ENCODE measurements at regions not wholly inside any gene's neighbourhood (a gene's known extent, or its start where the extent isn't known, plus 50 kb on each side); places are given as distances from the start of the nearest gene placed in this dataset.
"Not testable (repeated sequence)": the region's sequence is repeated elsewhere in the genome, so short reads cannot be mapped to it uniquely, and the experiment has no call there.

DNA sequence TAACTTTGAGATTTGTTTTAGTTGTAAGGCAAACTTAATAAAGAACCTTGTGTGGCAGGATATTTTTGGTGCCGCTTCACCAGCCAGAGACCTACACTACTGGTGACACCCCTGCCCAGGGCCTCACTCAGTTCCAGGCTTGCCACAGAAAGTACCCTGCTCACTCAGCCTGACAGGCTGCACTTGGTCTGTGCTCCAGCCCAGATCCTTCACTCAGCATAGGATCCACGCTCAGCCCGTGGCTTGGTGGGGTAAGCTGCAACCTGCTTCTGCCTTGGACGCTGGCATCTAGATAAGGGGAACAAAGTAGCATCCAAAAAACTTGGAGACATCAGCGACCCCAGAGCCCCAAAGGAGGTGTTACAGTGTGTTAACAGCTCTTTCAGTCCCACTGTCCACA, 825.5 kb downstream of the EPHA3 start:
- DNase-seq (ENCODE audit: low spot score) = no peak

DNA sequence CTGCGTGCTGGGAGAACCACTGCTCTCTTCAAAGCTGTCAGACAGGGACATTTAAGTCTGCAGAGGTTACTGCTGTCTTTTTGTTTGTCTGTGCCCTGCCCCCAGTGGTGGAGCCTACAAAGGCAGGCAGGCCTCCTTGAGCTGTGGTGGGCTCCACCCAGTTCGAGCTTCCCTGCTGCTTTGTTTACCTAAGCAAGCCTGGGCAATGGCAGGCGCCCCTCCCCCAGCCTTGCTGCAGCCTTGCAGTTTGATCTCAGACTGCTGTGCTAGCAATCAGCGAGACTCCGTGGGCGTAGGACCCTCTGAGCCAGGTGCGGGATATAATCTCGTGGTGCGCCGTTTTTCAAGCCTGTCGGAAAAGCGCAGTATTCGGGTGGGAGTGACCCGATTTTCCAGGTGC, 837.0 kb downstream of the EPHA3 start:
- DNase-seq (ENCODE audit: low spot score) = not testable (repeated sequence)

DNA sequence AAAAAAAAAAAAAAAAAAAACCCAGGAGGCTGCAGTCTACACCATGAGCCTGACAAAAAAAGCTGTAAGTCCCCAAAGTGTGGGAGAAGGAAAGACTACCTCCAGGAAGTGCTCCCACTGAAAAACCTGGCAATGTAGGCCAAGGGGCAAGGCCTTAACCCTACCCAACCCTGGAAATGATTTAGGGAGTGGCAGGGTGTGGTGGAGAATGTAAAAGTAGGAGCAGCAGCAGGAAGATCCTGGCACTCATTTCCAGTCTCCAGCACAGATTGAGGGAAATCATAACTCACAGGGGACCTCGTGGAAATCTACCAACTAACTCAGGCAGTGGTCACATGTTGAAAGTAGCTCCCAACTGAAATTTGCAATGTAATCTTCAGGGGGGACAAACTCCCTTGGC, 839.5 kb downstream of the EPHA3 start:
- no peak for DNase-seq (ENCODE audit: low spot score)

DNA sequence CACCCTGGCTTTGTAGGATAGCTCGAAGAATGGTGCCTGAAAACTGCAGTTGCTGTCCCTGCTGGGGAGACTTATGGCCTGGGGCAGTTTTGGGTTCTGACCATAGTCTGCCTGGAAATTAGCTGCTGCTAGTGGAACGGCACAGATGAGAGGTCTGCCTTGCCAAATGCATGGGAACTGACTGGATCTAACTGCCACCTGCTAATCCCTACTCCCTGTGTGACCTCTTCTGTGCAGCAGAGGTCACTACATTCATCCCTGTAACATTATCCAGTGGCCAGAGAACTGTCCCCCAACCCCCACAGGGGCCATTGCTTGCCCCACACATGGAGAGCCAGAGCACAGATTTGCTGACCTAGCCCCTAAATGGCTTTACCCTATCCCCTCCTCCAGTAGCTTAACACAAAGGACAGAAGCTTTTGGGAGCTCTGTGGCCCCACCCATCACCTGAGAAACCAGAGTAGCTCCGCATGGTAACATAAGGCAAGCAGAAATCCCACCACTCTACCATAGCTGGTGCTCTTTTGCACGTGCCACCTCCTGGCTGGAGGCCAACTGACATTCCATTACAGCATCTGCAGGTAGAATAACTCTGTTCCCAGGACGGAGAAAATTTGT, 840.0 kb downstream of the EPHA3 start:
- DNase-seq (ENCODE audit: low spot score) = no peak

DNA sequence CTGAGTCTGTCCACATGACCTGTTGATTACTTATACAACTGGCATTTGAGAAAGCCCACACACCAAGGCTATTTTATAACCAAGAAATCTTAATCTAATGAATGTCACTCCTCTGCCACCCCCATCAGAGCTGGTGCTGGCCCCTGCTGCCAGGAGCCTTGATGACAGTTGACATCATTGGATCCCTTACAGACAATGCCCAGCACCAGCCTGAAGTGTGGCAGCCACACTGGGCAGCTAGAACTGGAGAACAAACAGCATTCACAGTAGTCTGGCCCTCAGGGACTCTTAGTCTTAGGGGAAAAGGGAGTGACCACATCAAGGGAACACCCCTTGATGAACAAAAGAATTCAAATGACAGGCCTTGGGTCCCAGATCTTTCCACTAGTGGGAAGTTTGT, 840.6 kb downstream of the EPHA3 start:
- no peak for DNase-seq (ENCODE audit: low spot score)

DNA sequence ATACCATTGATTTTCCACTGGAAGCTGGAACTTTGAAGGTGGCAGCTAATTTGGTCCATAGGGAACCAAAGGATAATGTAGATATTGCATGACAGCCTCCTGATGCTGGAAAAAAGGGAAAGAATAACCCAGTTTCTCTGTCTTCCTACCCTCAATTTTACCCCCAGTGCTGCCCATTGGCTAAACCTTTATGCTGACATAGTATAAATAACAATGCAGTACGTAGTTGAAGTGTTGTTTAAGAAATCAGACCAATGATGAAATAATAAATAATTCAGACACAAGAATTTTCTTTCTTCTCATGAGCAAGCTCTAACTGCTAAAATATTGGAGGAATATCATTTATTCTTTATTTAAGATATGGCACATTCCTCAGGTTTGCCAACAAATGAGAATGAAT, 843.4 kb downstream of the EPHA3 start:
- DNase-seq (ENCODE audit: low spot score) = no peak

DNA sequence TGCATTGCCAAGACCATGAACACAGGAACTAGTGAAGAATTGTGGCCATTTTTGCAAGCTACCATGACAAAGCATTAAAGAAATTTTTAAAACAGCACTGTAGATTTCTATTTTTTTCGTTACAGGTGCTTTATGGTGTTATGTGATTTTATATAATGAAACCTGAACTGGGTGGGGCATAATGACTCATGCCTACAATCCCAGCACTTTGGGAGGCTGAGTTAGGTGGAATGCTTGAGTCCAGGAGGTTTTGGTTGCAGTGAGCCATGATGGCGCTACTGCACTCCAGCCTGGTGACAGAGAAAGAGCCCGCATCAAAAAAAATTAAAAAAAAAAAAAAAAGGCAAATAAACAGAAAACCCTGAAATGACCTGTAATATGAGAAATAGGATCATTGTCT, 846.7 kb downstream of the EPHA3 start:
- DNase-seq (ENCODE audit: low spot score) = no peak

DNA sequence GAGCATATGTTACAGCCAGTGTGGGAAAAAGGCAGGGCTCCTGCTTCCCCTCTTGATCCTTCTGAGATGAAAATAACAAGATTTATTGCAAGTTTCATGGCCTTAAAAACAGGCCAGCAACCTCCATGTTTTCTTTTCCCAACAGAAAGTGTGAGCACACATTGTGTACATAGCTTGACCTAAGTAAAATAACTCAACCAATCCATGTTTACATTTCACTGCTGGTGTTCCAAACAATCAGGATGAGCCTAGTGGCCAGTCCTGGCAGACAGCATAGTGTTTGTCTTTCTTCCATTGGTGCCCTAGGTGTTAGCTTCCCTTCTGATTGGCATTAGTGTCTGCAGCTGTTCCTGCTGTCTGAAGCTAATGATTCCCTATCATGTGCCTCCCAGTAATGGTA, 847.7 kb downstream of the EPHA3 start:
- no peak for DNase-seq (ENCODE audit: low spot score)

DNA sequence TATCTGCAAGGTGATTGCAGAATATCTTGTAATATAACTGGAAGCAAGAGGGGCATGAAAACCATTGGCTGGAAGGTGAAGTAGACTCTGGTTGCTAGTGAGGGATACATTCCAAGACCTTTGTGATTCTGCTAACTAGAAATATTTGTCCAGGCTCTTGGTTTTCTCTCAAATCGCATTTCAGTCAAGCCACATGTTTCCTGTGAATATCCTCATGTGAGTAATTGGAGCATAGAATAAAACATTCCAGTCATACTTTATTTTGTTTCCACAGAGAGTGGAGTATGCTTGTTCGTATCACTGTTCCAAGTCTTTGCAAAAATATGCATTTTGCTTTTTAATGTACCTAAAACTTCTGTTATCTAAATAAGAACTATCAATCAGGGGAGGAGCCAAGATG, 850.0 kb downstream of the EPHA3 start:
- DNase-seq (ENCODE audit: low spot score) = no peak

DNA sequence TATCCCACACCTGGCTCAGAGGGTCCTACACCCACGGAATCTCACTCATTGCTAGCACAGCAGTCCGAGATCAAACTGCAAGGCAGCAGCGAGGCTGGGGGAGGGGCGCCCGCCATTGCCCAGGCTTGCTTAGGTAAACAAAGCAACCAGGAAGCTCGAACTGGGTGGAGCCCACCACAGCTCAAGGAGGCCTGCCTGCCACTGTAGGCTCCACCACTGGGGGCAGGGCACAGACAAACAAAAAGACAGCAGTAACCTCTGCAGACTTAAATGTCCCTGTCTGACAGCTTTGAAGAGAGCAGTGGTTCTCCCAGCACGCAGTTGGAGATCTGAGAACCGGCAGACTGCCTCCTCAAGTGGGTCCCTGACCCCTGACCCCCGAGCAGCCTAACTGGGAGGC, 850.7 kb downstream of the EPHA3 start:
- not testable (repeated sequence) for DNase-seq (ENCODE audit: low spot score)

DNA sequence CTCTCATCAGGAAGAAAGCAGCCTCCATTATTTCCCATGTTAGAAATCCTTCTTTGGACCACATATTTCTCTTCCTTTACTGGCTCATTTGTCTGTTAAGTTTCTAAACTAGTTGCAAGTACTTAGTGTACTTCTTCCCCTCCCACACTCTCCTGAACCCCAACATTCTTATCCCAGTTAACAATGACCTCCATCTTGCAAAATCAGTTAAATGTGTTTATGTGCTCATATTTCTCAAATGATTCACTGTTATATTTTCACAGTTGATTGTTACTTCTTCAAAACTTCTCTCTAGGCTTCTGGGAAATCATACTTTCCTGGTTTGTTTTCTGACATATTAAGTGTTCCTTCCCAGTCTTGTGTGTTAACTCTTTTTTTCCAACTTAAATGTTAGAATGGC, 856.9 kb downstream of the EPHA3 start:
- DNase-seq (ENCODE audit: low spot score) = no peak

DNA sequence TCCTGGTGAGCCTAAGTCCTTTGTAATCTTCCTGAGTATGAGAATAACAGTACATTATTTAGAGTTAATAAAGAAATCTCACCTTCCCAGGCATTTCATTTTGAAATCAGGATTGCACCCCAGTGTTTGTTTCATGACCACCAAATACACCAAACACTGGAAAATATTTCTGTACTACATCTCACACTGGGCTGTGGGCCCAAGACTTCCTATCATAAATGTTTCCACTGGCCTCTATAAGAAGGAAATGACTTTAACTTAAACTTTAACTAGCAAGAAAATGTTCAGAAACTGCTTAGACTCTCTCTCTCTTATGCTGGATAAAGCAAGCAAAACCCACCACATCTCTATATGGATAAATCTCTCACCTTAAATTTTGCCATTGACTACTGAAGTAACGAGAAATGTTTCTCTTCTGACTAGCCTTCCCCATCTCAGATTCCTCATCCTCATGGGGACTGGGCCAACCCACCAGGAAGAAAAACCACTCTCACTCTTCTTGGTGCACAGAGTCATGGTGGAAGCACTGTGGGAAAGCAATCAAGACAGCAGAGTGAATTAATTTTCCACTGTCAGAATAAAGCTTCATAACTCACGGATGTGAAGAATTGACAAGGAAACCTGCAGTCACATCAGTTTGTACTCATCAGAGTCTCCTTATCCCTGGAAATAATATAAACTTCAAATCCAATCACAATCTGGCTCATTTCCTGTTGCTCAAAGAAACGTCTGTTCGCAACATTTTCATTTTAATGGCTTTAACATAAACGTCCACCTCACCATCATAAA, 859.6 kb downstream of the EPHA3 start:
- no peak for DNase-seq (ENCODE audit: low spot score)

DNA sequence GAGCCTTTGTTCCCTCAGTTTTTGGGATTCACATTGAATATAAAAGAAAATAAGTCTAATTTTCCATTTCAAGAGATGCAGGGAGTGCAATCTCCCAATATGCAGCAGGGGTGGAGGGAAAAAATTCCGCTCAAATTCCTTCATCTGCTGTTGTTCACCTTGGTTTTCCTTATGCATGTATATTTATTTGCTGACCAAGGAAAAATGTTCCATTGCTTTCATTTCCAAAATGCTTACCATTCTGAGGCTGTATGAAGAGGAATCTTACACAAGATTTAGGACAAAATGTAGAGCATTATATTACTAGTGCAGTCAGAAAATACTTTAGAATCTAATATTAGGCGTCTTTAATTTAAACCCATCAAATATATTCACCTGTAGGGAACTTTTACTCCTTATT, 863.9 kb downstream of the EPHA3 start:
- no peak for DNase-seq (ENCODE audit: low spot score)

DNA sequence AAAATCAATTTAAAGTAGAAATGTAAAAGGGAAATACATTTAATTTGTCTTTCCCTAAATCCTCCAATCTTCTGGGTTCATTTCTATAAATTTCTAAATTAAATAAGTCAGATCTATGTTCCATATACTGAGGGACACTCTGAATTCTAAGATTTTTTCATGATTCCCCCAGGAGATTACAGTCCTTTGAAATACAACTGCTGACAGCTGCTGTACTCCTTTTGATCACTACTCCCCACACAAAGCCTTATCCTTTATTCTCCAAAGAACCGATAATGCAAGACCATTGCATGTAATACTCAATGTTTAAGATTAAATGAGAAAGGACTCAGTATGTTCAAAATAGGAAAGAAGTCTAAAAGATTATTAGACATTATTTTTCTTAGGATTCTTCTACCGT, 865.7 kb downstream of the EPHA3 start:
- no peak for DNase-seq (ENCODE audit: low spot score)

DNA sequence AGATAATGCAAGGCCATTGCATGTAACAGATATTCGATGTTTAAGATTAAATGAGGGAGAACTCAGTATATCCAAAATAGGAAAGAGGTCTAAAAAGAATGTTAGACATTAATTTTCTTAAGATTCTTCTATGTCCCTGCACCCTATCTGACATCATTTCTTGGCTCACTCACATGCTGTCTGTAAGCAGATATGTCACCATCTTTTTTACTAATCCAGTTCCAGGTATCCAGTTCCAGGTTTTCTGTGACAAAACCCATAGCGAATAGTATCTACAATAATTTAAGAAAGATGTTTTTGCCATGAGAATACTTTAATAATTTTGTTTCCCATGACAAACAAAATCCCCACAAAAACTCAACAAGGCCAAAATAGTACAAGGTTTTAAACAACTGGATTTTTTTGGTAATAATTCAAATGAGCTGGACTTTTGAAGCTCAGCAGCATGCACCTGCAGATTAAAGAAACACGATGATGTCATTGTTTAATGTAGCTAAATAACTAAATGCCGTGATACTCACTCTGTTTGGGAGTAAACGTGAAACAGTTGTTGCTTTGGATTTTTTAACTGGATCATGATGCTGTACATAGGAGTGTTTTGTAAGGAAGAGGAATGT, 867.6 kb downstream of the EPHA3 start:
- no peak for DNase-seq (ENCODE audit: low spot score)

DNA sequence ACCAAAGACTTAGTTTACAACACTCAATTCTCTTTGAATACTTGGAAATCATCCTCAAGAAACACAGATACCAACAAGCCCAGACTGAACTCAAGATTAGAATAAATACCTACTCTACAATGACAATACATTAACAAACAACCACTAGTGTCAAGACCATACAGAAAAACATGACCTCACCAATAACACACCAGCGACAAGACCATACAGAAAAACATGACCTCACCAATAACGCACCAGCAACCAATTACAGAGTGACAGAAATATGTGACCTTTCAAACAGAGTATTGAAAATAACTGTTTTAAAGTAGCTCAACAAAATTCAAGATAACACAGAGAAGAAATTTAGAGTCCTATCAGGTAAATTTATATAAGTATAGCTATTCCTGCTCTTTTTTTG, 876.0 kb downstream of the EPHA3 start:
- DNase-seq (ENCODE audit: low spot score) = no peak

DNA sequence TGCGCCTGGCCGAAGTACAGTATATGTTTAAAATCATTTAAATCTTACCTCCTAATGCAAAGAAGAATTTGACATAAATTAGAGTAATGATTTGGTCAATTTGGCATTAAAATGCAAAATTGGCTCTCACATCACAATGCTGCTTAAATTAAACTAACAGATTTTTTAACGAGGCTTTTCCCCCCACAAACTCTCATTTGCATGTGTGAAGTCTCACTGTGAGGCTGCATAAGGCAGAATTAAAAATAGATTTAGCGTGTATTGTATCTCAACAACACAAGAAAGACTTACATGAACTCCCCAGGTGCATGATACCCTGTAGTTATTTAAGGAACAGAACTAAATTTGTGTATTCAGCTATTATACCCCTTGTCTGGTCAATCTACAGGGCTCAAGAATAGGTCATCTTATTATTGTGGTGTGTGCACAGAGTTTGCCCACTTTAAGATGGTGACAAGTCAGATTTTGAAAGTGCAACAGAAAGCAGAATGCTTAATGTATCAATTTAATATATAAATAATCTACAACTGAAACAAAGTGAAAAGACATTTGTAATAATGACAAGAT, 897.9 kb downstream of the EPHA3 start:
- DNase-seq (ENCODE audit: low spot score) = no peak

DNA sequence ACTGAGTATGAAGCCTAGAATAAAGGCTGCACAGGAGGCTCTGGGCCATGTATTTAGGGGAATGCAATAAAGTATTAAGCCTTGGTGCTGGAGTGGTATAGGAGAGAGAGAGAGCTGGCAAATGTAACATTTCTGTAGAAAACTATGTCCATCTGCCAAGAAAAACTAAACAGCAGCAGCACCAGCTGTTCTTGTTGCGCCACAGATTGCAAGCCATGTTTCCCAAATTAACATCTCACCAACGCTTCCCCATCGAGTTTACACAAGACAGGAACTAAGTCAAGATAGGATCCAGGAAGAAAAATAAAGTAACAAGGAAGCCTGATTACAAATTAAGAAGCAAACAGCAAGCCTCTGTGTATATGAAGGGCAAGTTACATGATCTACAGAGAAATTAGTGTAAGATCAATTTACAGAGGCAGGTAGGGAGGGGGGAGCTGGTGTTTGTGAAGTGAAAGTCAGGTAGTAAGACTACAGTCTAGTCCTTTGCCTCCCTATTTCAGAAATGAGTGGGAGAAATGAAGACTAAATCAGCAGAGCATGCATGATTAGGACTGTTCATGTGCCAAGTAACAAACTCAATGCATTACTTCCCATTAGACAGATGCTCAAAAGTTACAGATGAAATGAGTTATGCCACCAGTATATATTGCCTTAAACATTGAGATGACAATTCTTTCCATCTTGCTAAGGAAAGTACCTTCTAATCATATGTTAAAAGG, 900.5 kb downstream of the EPHA3 start:
- no peak for DNase-seq (ENCODE audit: low spot score)

DNA sequence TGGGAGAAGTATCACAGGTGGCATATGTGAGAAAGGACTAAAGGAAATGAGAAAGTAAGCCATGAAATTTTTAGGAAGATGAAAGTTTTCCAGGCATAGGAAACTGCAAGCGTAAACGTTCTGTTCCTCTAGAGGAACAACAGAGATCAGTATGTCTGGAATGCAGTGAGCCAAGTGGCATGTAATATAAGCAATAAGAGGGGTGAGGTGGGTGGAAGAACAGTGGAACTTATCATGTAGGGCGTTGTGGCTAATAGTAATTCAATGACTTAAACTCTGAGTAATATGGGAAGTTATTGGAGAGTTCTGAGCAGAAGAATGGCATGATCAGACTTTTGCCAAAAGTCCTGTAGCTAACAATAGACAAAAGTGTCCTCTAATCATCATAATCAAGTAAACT, 902.9 kb downstream of the EPHA3 start:
- no peak for DNase-seq (ENCODE audit: low spot score)

DNA sequence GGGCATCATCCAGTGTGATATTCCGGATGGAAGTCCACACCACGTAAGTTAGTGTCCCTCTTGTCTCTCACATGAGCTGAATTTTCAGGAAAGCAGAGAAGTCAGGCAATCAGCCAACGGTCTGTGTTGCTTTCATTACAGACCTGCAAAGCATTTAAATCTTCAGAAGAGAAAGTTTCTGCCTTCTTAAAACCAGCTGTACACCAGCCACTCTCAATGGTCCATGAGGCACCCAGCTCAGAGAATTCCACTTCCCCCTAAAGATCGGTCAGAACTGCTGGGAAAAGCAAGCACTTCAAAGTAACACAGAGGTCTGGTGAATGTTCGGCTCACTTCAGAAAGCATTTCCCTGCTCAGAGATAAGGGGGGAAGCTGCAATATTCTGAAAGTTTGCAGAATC, 903.7 kb downstream of the EPHA3 start:
- DNase-seq (ENCODE audit: low spot score) = no peak

DNA sequence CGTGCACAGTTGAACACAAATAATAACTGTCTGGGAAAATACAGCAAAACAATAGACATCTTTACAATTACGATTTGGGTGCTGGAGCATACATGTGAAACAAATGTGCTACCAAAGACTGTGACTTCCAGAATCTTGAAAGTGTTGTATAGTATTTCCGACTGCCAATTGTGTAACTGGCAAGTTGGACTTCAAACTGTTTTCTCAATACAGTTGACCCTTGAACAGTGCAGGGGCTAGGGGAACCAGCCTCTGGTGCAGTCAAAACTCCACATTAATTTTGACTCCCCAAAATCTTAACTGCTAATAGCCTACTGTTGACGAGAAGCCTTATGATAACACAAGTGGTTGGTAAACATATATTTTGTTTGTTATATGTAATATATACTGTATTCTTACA, 904.2 kb downstream of the EPHA3 start:
- DNase-seq (ENCODE audit: low spot score) = no peak

DNA sequence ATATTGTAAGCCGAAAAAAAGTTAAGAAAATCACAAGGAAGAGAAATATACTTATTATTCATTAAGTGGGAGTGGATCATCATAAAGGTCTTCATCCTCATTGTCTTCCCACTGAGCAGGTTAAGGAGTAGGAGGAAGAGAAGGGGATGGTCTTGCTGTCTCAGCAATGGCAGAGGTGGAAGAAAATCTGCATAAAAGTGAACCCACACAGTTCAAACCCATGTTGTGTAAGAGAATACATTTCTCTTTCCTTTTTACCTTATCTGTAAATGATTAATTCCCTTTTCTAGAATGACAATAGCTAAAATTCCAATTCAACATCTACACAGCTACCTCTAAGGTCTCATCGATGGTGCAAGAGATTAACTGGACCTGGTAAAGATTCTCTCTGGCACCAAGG, 904.6 kb downstream of the EPHA3 start:
- DNase-seq (ENCODE audit: low spot score) = no peak

Data from cerebellar cortex (tissue), 1 donor.